Esophagus muscularis mucosa (tissue), 3 donors: ENCODE measurements at regions not wholly inside any gene's neighbourhood (a gene's known extent, or its start where the extent isn't known, plus 50 kb on each side); places are given as distances from the start of the nearest gene placed in this dataset.

Source experiments
- POLR2A ChIP-seq: fragments of 450-650 bp; IDR thresholded peaks from one replicate; pipeline ENCODE4 v1.6.1; 2017; ENCODE audit warnings: antibody characterized with exemption, moderate library complexity, mild to moderate bottlenecking, low read depth
- POLR2AphosphoS5 ChIP-seq, 2 donors: sonication (generic); formaldehyde crosslinking; IDR thresholded peaks; one replicate each; pipeline ENCODE4 v1.6.1; 2017; ENCODE audit warnings: antibody characterized with exemption in 2 of 2
- TF ChIP-seq, protein P1 (sequence below), 3 experiments: fragments of 200-600 bp in 2 of 3; fragments of 450-650 bp in 1 of 3; sonication (generic) in 2 of 3; IDR thresholded peaks; one replicate each; pipeline ENCODE4 v1.5.1; 2017 to 2019; ENCODE audit warnings: antibody characterized with exemption in 3 of 3, mild to moderate bottlenecking in 2 of 3, moderate library complexity in 1 of 3

DNA sequence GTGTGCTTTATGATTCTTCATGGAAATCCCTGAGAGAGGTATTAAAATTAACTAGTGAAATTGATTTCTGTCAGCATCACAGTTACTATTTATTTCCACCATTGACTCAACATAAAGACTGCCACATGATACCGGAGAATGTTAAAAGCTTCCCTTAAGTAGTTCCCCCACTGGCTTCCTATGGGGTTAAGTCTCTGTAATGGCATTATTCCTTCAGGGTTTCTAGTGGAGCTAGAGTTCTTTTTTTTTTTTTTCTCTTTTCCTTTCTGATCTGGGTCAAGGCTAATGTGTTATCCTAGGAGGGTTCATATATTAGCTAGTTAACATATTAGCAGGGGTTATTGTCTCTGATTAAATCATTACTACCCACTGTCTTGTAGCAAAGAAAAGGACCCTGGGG lies 1919.1 kb upstream of the PIK3C3 start:
- TF ChIP-seq POLR2A (no peak), POLR2AphosphoS5 (IDR thresholded peaks at IDR 0.05) (no peak)
- TF ChIP-seq, protein P1, sequence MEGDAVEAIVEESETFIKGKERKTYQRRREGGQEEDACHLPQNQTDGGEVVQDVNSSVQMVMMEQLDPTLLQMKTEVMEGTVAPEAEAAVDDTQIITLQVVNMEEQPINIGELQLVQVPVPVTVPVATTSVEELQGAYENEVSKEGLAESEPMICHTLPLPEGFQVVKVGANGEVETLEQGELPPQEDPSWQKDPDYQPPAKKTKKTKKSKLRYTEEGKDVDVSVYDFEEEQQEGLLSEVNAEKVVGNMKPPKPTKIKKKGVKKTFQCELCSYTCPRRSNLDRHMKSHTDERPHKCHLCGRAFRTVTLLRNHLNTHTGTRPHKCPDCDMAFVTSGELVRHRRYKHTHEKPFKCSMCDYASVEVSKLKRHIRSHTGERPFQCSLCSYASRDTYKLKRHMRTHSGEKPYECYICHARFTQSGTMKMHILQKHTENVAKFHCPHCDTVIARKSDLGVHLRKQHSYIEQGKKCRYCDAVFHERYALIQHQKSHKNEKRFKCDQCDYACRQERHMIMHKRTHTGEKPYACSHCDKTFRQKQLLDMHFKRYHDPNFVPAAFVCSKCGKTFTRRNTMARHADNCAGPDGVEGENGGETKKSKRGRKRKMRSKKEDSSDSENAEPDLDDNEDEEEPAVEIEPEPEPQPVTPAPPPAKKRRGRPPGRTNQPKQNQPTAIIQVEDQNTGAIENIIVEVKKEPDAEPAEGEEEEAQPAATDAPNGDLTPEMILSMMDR (IDR thresholded peaks at IDR 0.05), result no peak
